ENCODE measurements at regions not wholly inside any gene's neighbourhood (a gene's known extent, or its start where the extent isn't known, plus 50 kb on each side); places are given as distances from the start of the nearest gene placed in this dataset.

DNA sequence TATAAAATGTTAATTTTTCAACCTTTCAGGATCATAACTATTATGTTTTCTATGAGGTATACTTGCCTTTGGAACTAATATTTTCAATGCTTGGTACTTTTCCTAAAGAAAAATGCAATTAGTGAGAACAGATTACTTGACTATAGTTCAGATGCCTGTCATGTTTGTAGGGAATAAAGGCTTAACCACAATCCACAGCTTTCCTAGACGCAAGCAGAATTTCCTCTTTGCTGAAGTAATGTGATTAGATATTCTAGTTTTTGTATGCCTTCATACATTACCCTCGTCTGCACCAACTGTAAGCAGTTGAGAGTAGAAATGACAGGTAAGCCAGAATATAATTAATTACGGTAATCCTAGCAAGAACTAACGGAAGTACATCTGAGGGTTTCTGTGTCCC is 581.4 kb upstream of the MMS22L start:
- TF ChIP-seq, protein P1, sequence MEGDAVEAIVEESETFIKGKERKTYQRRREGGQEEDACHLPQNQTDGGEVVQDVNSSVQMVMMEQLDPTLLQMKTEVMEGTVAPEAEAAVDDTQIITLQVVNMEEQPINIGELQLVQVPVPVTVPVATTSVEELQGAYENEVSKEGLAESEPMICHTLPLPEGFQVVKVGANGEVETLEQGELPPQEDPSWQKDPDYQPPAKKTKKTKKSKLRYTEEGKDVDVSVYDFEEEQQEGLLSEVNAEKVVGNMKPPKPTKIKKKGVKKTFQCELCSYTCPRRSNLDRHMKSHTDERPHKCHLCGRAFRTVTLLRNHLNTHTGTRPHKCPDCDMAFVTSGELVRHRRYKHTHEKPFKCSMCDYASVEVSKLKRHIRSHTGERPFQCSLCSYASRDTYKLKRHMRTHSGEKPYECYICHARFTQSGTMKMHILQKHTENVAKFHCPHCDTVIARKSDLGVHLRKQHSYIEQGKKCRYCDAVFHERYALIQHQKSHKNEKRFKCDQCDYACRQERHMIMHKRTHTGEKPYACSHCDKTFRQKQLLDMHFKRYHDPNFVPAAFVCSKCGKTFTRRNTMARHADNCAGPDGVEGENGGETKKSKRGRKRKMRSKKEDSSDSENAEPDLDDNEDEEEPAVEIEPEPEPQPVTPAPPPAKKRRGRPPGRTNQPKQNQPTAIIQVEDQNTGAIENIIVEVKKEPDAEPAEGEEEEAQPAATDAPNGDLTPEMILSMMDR (IDR thresholded peaks at IDR 0.05): no peak
- TF ChIP-seq POLR2A (IDR thresholded peaks at IDR 0.05): no peak
